NOMO-1 treated with DMSO at 0.1 percent for 48 hours (cell line): ENCODE measurements at regions not wholly inside any gene's neighbourhood (a gene's known extent, or its start where the extent isn't known, plus 50 kb on each side); places are given as distances from the start of the nearest gene placed in this dataset.

Experiments used
- DNase-seq: peaks from one replicate; lab custom pipeline; 2025; ENCODE audit not compliant: unreplicated experiment; lab: John Stamatoyannopoulos, UW

DNA sequence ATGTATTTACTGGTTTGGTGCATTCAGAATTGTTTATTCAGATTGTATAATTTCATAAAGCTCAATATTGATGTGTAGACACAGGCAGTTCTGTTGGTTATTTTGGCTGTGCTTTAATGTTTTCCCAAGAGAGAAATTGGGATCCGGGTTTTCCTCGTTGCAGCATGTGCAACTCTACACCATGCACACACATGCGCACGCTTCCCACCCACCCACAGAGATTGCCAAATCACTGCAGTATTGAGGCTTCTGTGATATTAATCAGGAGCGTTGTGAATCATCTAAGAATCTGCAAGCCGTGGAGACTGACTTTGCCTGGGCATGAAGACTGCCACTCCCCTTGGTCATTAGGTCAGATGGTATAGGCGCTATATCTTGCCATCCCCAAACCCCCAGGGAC is 571.5 kb downstream of the SLC4A3 start:
- DNase-seq = no peak

DNA sequence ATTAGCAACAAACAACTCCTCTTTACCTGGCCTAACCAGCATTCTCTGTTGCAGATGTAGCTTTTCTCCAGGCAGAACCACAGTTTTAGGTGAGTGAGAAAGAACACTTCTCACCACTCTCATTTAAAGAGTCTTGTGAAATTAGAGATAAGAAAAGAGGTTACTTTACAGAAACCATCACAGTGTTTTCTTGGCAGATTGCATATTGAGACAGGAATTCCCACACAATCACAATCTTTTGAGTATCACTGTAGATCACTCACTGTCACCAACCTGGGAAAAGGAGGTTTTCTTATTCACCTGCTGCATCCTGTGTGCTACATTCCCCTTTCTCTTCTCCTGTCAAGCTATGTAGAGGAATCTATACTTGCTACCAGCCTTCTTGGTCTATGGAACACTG is 574.6 kb downstream of the SLC4A3 start:
- no peak for DNase-seq

- no peak for DNase-seq
Observed at GRCh38 chr2:220209093-220209492, 581.7 kb downstream of the SLC4A3 start.

DNA sequence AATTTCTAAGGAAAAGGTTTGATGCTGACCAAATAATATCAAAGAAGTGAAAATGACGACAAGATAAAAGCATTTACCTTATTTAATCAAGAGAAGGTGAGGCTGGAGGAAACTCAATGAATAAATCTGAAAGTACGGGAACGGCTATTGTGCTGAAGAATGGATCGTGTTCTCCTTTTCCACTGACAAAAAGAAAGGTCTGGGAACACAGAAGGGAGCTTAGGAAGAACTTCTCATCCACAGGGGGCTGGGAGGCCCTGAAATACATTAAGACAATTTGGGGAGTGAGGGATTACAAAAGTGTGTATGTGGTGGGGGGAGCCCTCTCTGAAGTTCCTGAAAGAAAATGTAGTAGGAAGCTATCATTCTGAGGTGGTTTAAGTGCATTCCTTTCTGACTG is 582.3 kb downstream of the SLC4A3 start:
- no peak for DNase-seq

- no peak for DNase-seq
Observed at GRCh38 chr2:220212296-220213080, 585.1 kb downstream of the SLC4A3 start.

DNA sequence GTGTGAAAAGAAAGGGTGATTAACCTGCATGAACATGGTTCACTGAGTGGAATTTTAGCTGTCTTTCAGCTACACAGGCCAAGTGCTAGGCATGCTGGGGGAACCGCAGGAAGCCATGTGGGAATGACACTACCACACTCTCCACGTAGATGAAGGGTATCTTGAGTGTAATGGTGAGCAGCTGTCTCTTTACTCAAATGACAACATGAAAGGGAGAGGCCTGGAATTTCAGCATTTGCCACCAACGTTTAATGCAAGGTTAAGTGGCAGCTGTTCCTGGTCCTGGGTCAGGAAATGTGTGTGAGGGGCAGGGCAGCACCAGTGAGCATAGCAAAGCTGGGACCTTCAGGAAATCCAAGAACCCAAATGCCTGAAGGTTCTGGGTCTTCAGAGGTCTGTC is 588.4 kb downstream of the SLC4A3 start:
- no peak for DNase-seq

- no peak for DNase-seq
Observed at GRCh38 chr2:220219371-220219770, 591.9 kb downstream of the SLC4A3 start.

DNA sequence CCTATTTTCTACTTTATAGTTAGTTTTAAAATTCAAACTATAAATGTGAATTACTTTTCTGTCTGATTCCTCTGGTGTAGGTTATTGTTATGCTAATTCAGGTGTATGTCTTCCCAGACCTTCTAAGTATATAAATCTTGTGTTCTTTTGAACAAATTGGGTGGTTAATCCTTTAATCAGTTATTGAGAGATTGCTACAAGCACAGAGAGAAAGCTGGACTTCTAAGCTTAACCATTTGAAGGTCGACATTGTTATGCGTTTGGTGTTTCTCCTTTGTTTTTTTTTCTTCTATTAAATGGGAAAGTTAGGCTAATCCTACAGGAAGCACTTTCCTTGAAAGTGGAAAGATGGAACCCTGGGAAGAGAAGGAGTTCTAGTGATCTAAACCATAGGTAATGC is 592.6 kb downstream of the SLC4A3 start:
- DNase-seq = no peak

- DNase-seq = no peak
Observed at GRCh38 chr2:220221992-220222391, 594.6 kb downstream of the SLC4A3 start.

- DNase-seq = no peak
Observed at GRCh38 chr2:220224691-220225543, 597.5 kb downstream of the SLC4A3 start.

DNA sequence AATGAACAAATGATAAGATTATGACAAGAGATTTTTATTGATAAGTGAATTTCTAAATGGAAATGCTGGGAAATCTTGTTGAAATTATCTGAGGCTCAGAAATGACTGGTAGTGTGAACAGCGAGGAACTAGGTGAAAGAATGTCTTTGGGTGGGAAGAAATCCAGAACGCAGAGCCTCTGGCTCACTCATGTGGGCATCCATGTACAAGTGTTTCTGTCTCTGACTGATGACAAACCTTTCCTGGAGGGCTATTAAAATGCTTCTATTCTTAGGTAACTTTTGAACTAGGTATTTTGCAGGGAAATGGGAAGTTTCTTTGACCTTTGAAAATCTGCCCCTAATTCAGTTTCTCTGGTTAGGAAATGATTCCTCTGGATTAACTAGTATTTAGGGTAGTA is 598.6 kb downstream of the SLC4A3 start:
- DNase-seq = no peak

DNA sequence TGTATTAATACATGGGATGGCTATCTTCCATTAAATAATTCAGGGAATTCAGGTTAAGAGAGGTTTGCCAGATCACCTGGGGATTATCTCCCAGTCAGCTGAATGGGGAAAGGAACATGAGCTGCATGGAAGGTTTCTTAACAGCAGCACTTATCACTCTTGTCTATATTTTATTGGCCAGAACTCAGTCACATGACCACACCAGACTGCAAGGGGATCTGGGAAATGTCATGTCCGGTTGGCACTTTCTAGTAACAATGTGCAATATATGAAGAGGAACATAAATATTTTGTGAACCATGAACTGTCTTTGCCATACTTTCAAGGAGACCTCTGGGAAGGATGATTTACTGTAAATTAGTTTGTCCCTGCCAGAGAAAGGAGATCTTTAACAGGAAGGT is 599.1 kb downstream of the SLC4A3 start:
- no peak for DNase-seq

GRCh38 chr2:220227266-220227920 is 600.0 kb downstream of the SLC4A3 start:
- no peak for DNase-seq

GRCh38 chr2:220228310-220229006 is 601.0 kb downstream of the SLC4A3 start:
- DNase-seq = no peak

DNA sequence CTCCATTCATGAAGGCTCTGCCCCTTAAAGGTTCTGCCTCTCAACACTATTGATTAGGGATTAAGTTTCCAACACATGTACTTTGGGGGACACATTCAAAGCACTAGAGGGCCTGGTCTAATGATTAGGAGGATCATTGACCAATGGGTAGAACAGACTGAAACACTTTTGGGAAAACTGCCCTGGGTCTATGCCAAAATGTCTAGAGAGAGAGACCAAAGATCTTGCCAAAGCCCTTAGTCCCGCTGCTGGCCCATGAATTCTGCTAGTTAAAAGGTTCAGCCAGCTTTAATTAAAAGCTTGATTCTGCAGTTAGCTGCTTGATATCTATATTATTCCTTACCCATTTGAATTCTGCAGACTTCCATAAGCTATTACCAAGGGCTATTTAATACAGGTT is 613.2 kb downstream of the SLC4A3 start:
- DNase-seq = no peak

DNA sequence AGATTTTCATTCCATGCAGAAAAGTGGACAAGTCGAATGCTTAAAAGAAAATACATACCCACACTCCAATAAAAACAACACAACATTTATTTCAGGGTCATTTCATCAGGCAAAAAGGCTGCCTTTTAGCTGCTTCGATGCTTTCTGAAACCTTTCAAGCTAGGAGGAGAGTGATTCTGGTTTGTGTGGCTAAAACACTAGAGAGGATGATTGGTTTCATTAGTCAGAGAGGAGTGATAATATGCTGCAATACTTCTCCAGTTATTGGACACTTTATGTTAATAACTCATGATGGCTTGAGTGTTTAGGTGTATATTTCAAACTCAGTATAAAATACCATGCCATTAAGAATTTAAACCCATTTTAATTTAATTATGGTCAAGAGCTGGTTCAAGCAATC is 614.0 kb downstream of the SLC4A3 start:
- DNase-seq = no peak

DNA sequence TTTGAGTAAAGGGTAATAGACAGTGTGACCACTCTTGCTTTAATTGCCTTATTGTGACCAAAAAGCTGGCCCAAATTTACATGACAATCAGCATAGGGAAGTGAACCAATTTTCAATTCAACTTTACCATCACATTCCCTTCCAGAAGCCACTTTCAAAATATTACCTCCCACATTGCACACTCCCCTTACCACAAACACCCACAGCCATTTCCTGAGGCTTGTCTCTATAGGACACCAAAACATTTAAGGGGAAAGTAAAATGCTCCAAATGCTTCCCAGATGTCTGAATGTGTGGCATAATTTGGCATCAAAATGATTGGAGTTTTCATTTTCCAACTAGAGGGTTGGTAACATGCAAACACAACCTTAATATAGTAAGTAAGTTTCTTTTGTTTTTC is 616.1 kb downstream of the SLC4A3 start:
- no peak for DNase-seq

- DNase-seq = no peak
Observed at GRCh38 chr2:220246386-220246785, 619.0 kb downstream of the SLC4A3 start.

DNA sequence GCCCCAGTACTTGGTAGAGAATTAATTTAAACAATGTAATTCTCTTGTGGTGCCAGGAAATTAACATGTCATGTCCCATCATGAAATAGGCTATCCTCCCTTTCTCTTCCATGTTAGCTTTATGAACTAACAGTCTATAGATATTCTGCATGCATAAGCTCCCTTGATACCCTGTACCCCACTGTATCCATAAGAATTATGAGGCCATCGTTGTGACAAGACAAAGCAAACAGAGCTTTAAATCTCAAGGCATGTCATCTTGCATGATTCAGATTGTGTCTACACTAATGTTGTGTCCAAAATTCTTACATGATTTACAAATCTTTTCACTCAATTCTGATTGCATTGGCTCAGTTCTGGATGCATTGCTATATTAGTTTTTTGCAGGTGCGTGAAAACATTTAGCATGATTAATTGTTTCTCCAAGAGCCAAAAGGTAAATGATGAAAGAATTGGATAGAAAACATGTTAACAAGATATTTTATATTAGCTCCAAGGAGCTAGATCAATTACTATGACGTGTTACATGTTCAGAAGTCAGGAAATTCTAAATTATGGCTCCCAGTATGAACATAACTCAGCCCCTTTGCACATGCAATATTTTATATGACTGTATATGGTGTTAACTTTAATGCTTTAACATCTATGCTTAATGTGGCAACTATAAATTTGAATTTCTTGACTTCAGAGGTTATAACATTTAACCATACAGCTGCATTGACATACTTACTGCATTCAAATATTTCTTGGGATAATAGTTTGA is 620.3 kb downstream of the SLC4A3 start:
- no peak for DNase-seq

DNA sequence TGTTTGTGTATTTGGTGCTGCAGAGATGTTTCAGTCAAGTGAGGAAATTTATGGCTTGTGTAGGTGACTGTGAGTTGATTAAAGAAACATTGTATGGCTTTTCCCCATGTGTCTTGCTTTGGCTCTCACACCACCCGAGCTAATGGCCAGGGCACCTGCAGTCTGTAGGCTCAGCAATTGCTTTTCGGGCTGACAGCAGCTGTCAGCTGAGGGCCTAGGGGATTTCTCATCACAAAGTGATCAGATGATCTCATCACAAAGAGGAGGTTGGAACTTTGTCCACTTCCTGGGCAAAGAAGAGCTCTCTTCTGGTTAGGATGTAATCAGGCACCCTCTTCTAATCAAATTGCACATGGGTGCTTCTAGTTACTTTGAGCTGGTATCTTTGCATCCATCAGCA is 632.2 kb downstream of the SLC4A3 start:
- no peak for DNase-seq

DNA sequence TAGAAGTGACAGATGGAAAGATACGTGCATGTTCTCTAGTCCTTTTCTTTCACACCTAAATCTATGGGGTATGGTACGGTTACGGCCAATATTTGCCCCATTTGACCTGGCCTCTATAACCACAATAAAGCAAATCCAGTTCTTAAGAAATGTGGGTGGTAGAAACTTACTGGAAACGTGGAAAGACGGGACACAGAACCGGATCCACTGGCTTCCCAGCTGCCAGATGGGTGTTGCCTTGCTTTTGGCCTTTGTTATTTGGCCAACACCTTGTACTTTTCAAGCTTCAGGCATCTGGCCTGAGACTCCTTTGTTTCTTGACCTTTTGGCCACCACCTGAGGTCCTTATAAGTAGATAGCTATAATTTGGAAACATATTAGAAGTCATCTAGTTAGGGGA is 635.9 kb downstream of the SLC4A3 start:
- no peak for DNase-seq
